ENCODE measurements at regions not wholly inside any gene's neighbourhood (a gene's known extent, or its start where the extent isn't known, plus 50 kb on each side); places are given as distances from the start of the nearest gene placed in this dataset.

DNA sequence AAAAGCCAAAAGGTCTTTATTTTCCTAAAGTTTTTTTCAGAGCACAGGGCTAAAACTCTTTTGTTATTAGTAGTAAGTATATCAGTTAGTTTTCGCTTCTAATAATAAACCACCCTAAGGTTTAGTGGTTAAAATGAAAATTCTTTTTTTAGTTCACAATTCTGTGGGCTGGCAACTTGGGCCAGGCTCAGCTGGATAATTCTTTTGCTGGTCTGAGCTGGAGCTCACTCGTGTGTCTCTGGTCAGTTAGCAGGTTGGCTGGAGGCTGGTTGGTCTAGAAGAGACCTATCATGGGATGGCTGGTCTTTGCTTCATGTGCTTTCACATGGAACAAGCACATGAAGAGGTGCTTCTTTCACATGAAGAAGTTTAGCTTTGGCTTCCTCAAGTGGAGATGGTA is 227.1 kb upstream of the LCORL start:
- Histone ChIP-seq H3K27ac (ENCODE audit: low read depth, low read length) (no peak overlapping the region), H3K36me3 (ENCODE audit: control insufficient read depth in 2 of 3, insufficient read depth in 3 of 3, low read length in 3 of 3) (no peaks in the 10 kb centered on the region), H3K27me3 (ENCODE audit: control insufficient read depth in 2 of 2, insufficient read depth in 2 of 2, low read length in 2 of 2) (peaks cover 0 to 4% of the 10 kb centered on the region in 2 donors), H3K4me3 (ENCODE audit: low read length) (no peak overlapping the region), H3K9me3 (ENCODE audit: control insufficient read depth in 2 of 3, low read length in 3 of 3) (no peaks in the 10 kb centered on the region), H3K4me1 (ENCODE audit: control insufficient read depth in 2 of 2, insufficient read depth in 2 of 2, low read length in 2 of 2) (no peaks in the 10 kb centered on the region)
- ChIA-PET POLR2A (no interaction called here), CTCF (interaction anchor here (0.6 kb wide), 1 partner anchor 1529 kb away, joined by 3 read pairs; no protein-coding TSS in a partner anchor)
- DNase-seq (no peak), ATAC-seq (no peak)
- Mint-ChIP-seq H3K27ac (no peak overlapping the region), H3K4me1 (no peaks in the 10 kb centered on the region), H3K9me3 (peaks cover 0 to 4% (median 0%) of the 10 kb centered on the region in 11 donors), H3K4me3 (no peak overlapping the region), H3K27me3 (peaks cover 0 to 12% (median 0%) of the 10 kb centered on the region in 5 donors), H3K36me3 (no peaks in the 10 kb centered on the region)
- intact Hi-C loops (cut with micrococcal nuclease), result no loop called here

DNA sequence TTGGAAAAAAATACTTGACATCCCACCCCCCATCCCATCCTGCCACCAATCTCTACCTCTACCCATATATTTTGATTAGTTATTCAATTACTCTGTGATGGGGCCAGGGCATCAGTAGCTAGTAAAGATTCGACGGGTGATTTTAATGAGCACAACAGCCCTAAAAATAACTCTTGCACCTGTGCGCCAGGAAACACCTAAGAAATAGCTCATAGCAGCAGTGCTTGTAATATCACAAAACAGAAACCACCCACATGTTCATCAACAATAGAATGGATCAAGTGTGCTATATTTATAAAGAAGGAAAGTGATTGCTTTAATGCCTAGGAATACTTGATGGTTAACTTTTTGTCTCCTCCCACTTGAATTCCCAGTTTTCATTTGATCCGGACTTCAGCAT is 225.6 kb upstream of the LCORL start:
- H3K27ac Mint-ChIP-seq, result no peak overlapping the region
- H3K4me1 ChIP-seq (ENCODE audit: control insufficient read depth in 2 of 2, insufficient read depth in 2 of 2, low read length in 2 of 2), result no peaks in the 10 kb centered on the region
- ChIA-PET CTCF (no interaction called here), POLR2A (no interaction called here)
- H3K9me3 Mint-ChIP-seq, result peaks cover 0 to 2% (median 0%) of the 10 kb centered on the region in 11 donors
- DNase-seq (no peak), ATAC-seq (no peak)
- H3K4me1 Mint-ChIP-seq, result no peaks in the 10 kb centered on the region
- H3K27me3 Mint-ChIP-seq, result peaks cover 0 to 17% (median 0%) of the 10 kb centered on the region in 5 donors
- no peak overlapping the region for H3K27ac ChIP-seq (ENCODE audit: low read depth, low read length)
- no peaks in the 10 kb centered on the region for H3K9me3 ChIP-seq (ENCODE audit: control insufficient read depth in 2 of 3, low read length in 3 of 3)
- H3K36me3 ChIP-seq (ENCODE audit: control insufficient read depth in 2 of 3, insufficient read depth in 3 of 3, low read length in 3 of 3), result no peaks in the 10 kb centered on the region
- intact Hi-C loops (cut with micrococcal nuclease), result no loop called here
- no peak overlapping the region for H3K4me3 Mint-ChIP-seq
- peaks cover 0 to 4% of the 10 kb centered on the region in 2 donors for H3K27me3 ChIP-seq (ENCODE audit: control insufficient read depth in 2 of 2, insufficient read depth in 2 of 2, low read length in 2 of 2)
- H3K4me3 ChIP-seq (ENCODE audit: low read length), result no peak overlapping the region
- H3K36me3 Mint-ChIP-seq, result no peaks in the 10 kb centered on the region

DNA sequence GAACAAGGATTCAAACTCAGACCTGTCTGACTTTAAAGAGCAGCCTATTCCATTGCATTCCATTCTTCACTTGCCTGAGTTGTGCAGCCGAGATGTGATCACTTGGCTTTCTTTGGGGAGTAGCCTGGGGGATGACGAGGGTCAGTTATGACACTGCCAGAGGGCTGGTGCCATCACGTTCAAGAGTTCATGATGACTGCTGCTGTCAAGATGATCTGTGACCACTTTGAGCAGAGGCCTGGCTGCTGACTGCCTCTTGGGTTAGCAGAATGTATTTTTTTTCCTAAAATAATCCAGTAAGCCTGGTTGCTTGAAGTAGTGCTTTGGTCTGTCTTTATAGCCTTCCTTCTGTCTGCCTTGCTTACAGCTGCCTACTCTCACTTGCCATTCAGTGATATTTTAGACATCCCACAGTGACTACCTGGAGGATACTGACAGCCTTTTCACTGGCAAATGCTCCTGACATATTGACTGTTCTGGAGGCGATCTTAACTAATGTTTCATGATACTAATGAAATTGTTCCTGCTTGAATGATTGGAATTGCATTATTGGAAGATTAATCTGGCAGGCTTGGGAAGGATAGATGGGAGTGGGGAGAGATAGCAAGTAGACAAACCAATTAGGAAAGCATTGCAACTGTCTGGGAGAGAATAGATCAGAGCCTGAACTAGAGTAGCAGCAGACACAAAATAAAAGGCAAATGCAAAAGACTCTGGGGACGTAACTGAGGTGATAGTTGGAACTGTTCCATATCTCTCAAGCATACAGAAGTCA is 221.6 kb upstream of the LCORL start:
- DNase-seq (no peak), ATAC-seq (no peak)
- H3K27ac Mint-ChIP-seq, result no peak overlapping the region
- H3K27me3 ChIP-seq (ENCODE audit: control insufficient read depth in 2 of 2, insufficient read depth in 2 of 2, low read length in 2 of 2), result no peaks in the 10 kb centered on the region
- peaks cover 0 to 2% (median 0%) of the 10 kb centered on the region in 11 donors for H3K9me3 Mint-ChIP-seq
- no peaks in the 10 kb centered on the region for H3K9me3 ChIP-seq (ENCODE audit: control insufficient read depth in 2 of 3, low read length in 3 of 3)
- H3K27me3 Mint-ChIP-seq, result peaks cover 0 to 24% (median 0%) of the 10 kb centered on the region in 5 donors
- ChIA-PET CTCF (no interaction called here), POLR2A (no interaction called here)
- no peaks in the 10 kb centered on the region for H3K4me1 Mint-ChIP-seq
- H3K4me3 Mint-ChIP-seq, result no peak overlapping the region
- no peak overlapping the region for H3K4me3 ChIP-seq (ENCODE audit: low read length)
- intact Hi-C loops (cut with micrococcal nuclease), result no loop called here
- H3K27ac ChIP-seq (ENCODE audit: low read depth, low read length), result no peak overlapping the region
- no peaks in the 10 kb centered on the region for H3K4me1 ChIP-seq (ENCODE audit: control insufficient read depth in 2 of 2, insufficient read depth in 2 of 2, low read length in 2 of 2)
- no peaks in the 10 kb centered on the region for H3K36me3 ChIP-seq (ENCODE audit: control insufficient read depth in 2 of 3, insufficient read depth in 3 of 3, low read length in 3 of 3)
- no peaks in the 10 kb centered on the region for H3K36me3 Mint-ChIP-seq

DNA sequence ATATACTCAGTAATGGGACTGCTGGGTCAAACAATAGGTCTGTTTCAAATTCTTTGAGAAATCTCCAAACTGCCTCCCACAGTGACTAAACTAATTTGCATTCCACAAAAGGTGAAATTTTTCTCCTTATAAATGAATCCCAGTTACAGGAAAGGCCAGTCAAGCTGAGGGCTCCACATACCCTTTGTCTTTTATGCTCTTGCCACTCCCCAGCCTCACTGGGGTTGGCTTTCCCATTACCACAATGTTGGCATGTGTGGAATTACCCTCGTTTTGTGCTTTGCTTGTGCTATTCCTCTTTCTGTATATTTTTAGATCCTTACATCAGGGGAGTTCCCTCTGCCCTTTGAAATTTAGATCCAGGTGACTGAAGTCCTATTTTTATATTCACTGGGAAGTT is 220.2 kb upstream of the LCORL start:
- ATAC-seq (no peak), DNase-seq (no peak)
- no peaks in the 10 kb centered on the region for H3K36me3 Mint-ChIP-seq
- Histone ChIP-seq H3K27me3 (ENCODE audit: control insufficient read depth in 2 of 2, insufficient read depth in 2 of 2, low read length in 2 of 2) (no peaks in the 10 kb centered on the region), H3K4me3 (ENCODE audit: low read length) (no peak overlapping the region), H3K9me3 (ENCODE audit: control insufficient read depth in 2 of 3, low read length in 3 of 3) (no peaks in the 10 kb centered on the region), H3K27ac (ENCODE audit: low read depth, low read length) (no peak overlapping the region), H3K4me1 (ENCODE audit: control insufficient read depth in 2 of 2, insufficient read depth in 2 of 2, low read length in 2 of 2) (no peaks in the 10 kb centered on the region), H3K36me3 (ENCODE audit: control insufficient read depth in 2 of 3, insufficient read depth in 3 of 3, low read length in 3 of 3) (no peaks in the 10 kb centered on the region)
- H3K4me3 Mint-ChIP-seq, result no peak overlapping the region
- H3K4me1 Mint-ChIP-seq, result no peaks in the 10 kb centered on the region
- H3K9me3 Mint-ChIP-seq, result peaks cover 0 to 2% (median 0%) of the 10 kb centered on the region in 11 donors
- H3K27me3 Mint-ChIP-seq, result peaks cover 0 to 22% (median 0%) of the 10 kb centered on the region in 5 donors
- intact Hi-C loops (cut with micrococcal nuclease), result no loop called here
- ChIA-PET CTCF (no interaction called here), POLR2A (no interaction called here)
- H3K27ac Mint-ChIP-seq, result no peak overlapping the region

DNA sequence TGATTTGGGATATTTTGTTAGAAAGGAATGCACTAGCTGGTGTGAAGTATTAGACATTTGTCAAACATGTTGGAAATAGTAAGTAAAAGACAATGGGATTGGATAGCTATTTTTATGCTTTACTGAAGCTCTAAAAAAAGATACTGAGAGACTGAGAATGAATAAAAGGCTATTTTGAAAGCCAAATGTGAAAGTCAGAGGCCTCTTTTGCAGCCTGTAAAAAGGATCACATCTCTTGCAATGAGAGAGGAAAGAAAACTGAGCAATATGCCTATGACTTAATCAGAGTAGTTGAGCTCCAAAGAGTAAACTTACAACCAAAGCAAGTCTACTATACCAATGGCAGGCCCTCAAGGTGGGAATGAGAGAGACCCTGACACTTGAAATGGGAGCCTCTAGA is 212.6 kb upstream of the LCORL start:
- ChIA-PET POLR2A (no interaction called here), CTCF (no interaction called here)
- no peak for DNase-seq
- Mint-ChIP-seq H3K27ac (no peak overlapping the region), H3K4me1 (no peaks in the 10 kb centered on the region), H3K36me3 (peaks cover 0 to 5% (median 0%) of the 10 kb centered on the region in 5 donors), H3K27me3 (peaks cover 0 to 16% (median 12%) of the 10 kb centered on the region in 5 donors), H3K4me3 (no peak overlapping the region), H3K9me3 (peaks cover 2 to 16% (median 8%) of the 10 kb centered on the region in 11 donors)
- Histone ChIP-seq H3K36me3 (ENCODE audit: control insufficient read depth in 2 of 3, insufficient read depth in 3 of 3, low read length in 3 of 3) (no peaks in the 10 kb centered on the region), H3K4me1 (ENCODE audit: control insufficient read depth in 2 of 2, insufficient read depth in 2 of 2, low read length in 2 of 2) (no peaks in the 10 kb centered on the region), H3K27ac (ENCODE audit: low read depth, low read length) (no peak overlapping the region), H3K4me3 (ENCODE audit: low read length) (no peak overlapping the region), H3K27me3 (ENCODE audit: control insufficient read depth in 2 of 2, insufficient read depth in 2 of 2, low read length in 2 of 2) (no peaks in the 10 kb centered on the region), H3K9me3 (ENCODE audit: control insufficient read depth in 2 of 3, low read length in 3 of 3) (peaks cover 0 to 4% (median 0%) of the 10 kb centered on the region in 3 experiments)
- ATAC-seq, result no peak
- intact Hi-C loops (cut with micrococcal nuclease), result no loop called here

DNA sequence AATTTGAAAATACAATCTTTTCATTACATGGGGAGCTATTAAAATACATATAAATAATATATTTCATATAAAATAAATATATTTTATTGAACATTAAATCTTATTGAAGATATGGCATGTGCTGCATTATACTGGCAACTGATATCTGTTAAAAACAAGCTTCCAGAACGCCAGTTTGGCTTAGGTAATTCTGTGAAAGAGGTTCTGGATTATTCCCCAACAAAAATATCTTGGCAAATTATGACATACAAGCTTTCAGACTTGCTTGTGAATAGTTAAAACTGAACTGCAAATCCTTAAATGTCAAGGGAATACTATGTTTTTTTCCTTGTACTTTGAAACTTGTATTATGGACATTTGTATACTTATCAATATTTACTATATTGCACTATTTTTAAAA is 210.2 kb upstream of the LCORL start:
- Histone ChIP-seq H3K4me3 (ENCODE audit: low read length) (no peak overlapping the region), H3K4me1 (ENCODE audit: control insufficient read depth in 2 of 2, insufficient read depth in 2 of 2, low read length in 2 of 2) (no peaks in the 10 kb centered on the region), H3K36me3 (ENCODE audit: control insufficient read depth in 2 of 3, insufficient read depth in 3 of 3, low read length in 3 of 3) (no peaks in the 10 kb centered on the region), H3K27ac (ENCODE audit: low read depth, low read length) (no peak overlapping the region), H3K9me3 (ENCODE audit: control insufficient read depth in 2 of 3, low read length in 3 of 3) (peaks cover 0 to 7% (median 0%) of the 10 kb centered on the region in 3 experiments), H3K27me3 (ENCODE audit: control insufficient read depth in 2 of 2, insufficient read depth in 2 of 2, low read length in 2 of 2) (no peaks in the 10 kb centered on the region)
- intact Hi-C loops (cut with micrococcal nuclease), result no loop called here
- H3K4me3 Mint-ChIP-seq, result no peak overlapping the region
- no peaks in the 10 kb centered on the region for H3K4me1 Mint-ChIP-seq
- DNase-seq, result no peak
- H3K27ac Mint-ChIP-seq, result no peak overlapping the region
- ChIA-PET CTCF (no interaction called here), POLR2A (no interaction called here)
- ATAC-seq, result no peak
- H3K36me3 Mint-ChIP-seq, result peaks cover 0 to 5% (median 0%) of the 10 kb centered on the region in 5 donors
- H3K27me3 Mint-ChIP-seq, result peaks cover 0 to 22% (median 8%) of the 10 kb centered on the region in 5 donors
- H3K9me3 Mint-ChIP-seq, result peaks cover 5 to 35% (median 12%) of the 10 kb centered on the region in 11 donors

DNA sequence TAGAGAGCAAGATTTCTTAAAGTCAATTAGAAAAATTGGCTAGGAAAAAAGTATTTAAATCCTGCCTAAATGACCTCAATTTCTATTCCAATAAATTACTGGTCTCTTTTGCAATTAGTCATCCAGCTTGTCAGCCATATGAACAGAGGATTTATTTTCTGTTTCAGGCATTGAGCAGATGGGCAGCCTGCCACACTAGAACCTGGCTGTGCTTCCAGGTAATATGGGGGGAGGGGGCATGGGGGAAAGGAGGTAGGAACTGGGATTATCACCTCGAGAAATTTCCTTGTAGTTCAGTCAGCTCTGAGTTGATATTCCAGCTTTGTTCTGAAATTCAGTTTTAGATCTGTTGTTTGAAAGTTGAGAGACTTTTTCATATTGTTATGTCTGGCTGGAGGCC is 206.3 kb upstream of the LCORL start:
- Mint-ChIP-seq H3K9me3 (peaks cover 5 to 35% (median 12%) of the 10 kb centered on the region in 11 donors), H3K4me1 (no peaks in the 10 kb centered on the region), H3K27ac (no peak overlapping the region), H3K4me3 (no peak overlapping the region), H3K36me3 (peaks cover 0 to 5% (median 0%) of the 10 kb centered on the region in 5 donors), H3K27me3 (peaks cover 0 to 25% (median 17%) of the 10 kb centered on the region in 5 donors)
- CTCF ChIA-PET, result no interaction called here
- H3K4me1 ChIP-seq (ENCODE audit: control insufficient read depth in 2 of 2, insufficient read depth in 2 of 2, low read length in 2 of 2), result no peaks in the 10 kb centered on the region
- intact Hi-C loops (cut with micrococcal nuclease), result no loop called here
- no peaks in the 10 kb centered on the region for H3K27me3 ChIP-seq (ENCODE audit: control insufficient read depth in 2 of 2, insufficient read depth in 2 of 2, low read length in 2 of 2)
- no peak overlapping the region for H3K4me3 ChIP-seq (ENCODE audit: low read length)
- DNase-seq (no peak), ATAC-seq (no peak)
- POLR2A ChIA-PET, result no interaction called here
- H3K9me3 ChIP-seq (ENCODE audit: control insufficient read depth in 2 of 3, low read length in 3 of 3), result peaks cover 0 to 7% (median 0%) of the 10 kb centered on the region in 3 experiments
- H3K36me3 ChIP-seq (ENCODE audit: control insufficient read depth in 2 of 3, insufficient read depth in 3 of 3, low read length in 3 of 3), result no peaks in the 10 kb centered on the region
- H3K27ac ChIP-seq (ENCODE audit: low read depth, low read length), result no peak overlapping the region
